H1 (cell line): ENCODE measurements at regions not wholly inside any gene's neighbourhood (a gene's known extent, or its start where the extent isn't known, plus 50 kb on each side); places are given as distances from the start of the nearest gene placed in this dataset.

ENCODE experiments used
- CTCF ChIA-PET: fragments of 300-600 bp; sonication (Branson Sonifier 250); formaldehyde crosslinking; loops from one replicate; lab custom pipeline; 2021; ENCODE audit not compliant: partially characterized antibody; lab: Charles Lee
- POLR2A ChIA-PET: fragments of 300-600 bp; sonication (Branson Sonifier 250); formaldehyde crosslinking; loops from one replicate; lab custom pipeline; 2021; ENCODE audit warnings: inconsistent platforms; ENCODE audit not compliant: partially characterized antibody; lab: Charles Lee
- DNase-seq, 2 experiments: peaks; one replicate each; pipeline versions ENCODE4 v3.0.0 to v3.0.0-alpha.2; 2010 to 2022; ENCODE audit warnings: low spot score in 2 of 2, low read depth in 1 of 2, mixed read lengths in 1 of 2
- FAIRE-seq: peaks from 2 replicates; lab custom pipeline; 2011; peaks lifted over from hg19 to GRCh38; lab: Jason Lieb, UNC
- H2AFZ ChIP-seq: 2 replicates; pipeline ENCODE4 v1.8.1; 2012; ENCODE audit warnings: low read length, inconsistent platforms
- H2AK5ac ChIP-seq: 2 replicates; pipeline ENCODE4 v1.6.1; 2013; ENCODE audit warnings: low read depth, low read length
- H2BK120ac ChIP-seq: replicated peaks from 2 replicates; pipeline ENCODE3; 2013; ENCODE audit warnings: low read depth, low read length, inconsistent platforms
- H2BK12ac ChIP-seq: 2 replicates; pipeline ENCODE4 v1.6.1; 2013; ENCODE audit warnings: low read depth, low read length
- H2BK15ac ChIP-seq: 2 replicates; pipeline ENCODE4 v1.6.1; 2013; ENCODE audit warnings: low read length
- H2BK20ac ChIP-seq: 2 replicates; pipeline ENCODE4 v1.6.1; 2013; ENCODE audit warnings: low read length
- H2BK5ac ChIP-seq: 2 replicates; pipeline ENCODE4 v1.6.1; 2013; ENCODE audit warnings: low read depth, low read length
- H3K14ac ChIP-seq: 2 replicates; pipeline ENCODE4 v1.6.1; 2013; ENCODE audit warnings: inconsistent platforms; ENCODE audit not compliant: insufficient read length
- H3K18ac ChIP-seq: 2 replicates; pipeline ENCODE4 v1.6.1; 2013; ENCODE audit warnings: low read length; ENCODE audit errors: extremely low read depth
- H3K23ac ChIP-seq: 2 replicates; pipeline ENCODE4 v1.6.1; 2013; ENCODE audit warnings: inconsistent platforms; ENCODE audit not compliant: insufficient read length
- H3K23me2 ChIP-seq: 2 replicates; pipeline ENCODE4 v1.6.1; 2013; ENCODE audit warnings: low read depth, low read length
- H3K27ac ChIP-seq: 2 replicates; pipeline ENCODE4 v1.6.1; 2011; ENCODE audit warnings: low read depth, low read length, inconsistent platforms
- H3K27me3 ChIP-seq, 4 experiments: replicated peaks in 1 of 4; 1 replicate in 1 of 4; 2 replicates in 3 of 4; pipeline versions ENCODE4 v1.6.1 to v1.8.1; 2011 to 2013; ENCODE audit warnings: low read length in 3 of 4, mild to moderate bottlenecking in 3 of 4, inconsistent platforms in 2 of 4, mixed read lengths in 2 of 4, moderate library complexity in 1 of 4; ENCODE audit not compliant: control insufficient read depth in 3 of 4, insufficient read depth in 3 of 4; ENCODE audit errors: extremely low read depth in 1 of 4
- H3K36me3 ChIP-seq, 4 experiments: 2 replicates each; pipeline versions ENCODE4 v1.6.1 to v1.8.1; 2011 to 2013; ENCODE audit warnings: mild to moderate bottlenecking in 4 of 4, low read length in 3 of 4, moderate library complexity in 2 of 4, control low read depth in 1 of 4, inconsistent platforms in 1 of 4; ENCODE audit not compliant: insufficient read depth in 4 of 4, control insufficient read depth in 2 of 4
- H3K4ac ChIP-seq: replicated peaks from 2 replicates; pipeline ENCODE3; 2013; ENCODE audit warnings: low read length, low read depth, mixed read lengths, inconsistent platforms; ENCODE audit not compliant: insufficient read length
- H3K4me1 ChIP-seq, 4 experiments: replicated peaks in 1 of 4; 1 replicate in 1 of 4; 2 replicates in 3 of 4; pipeline versions ENCODE4 v1.6.1 to v1.8.1; 2011 to 2013; ENCODE audit warnings: low read length in 3 of 4, inconsistent platforms in 2 of 4, mixed read lengths in 1 of 4; ENCODE audit not compliant: insufficient read depth in 4 of 4, control insufficient read depth in 3 of 4
- H3K4me2 ChIP-seq, 2 experiments: 2 replicates each; pipeline versions ENCODE4 v1.6.1 to v1.8.1; 2011 to 2013; ENCODE audit warnings: low read depth in 2 of 2, low read length in 2 of 2, control low read depth in 1 of 2, inconsistent platforms in 1 of 2, mild to moderate bottlenecking in 1 of 2; ENCODE audit not compliant: insufficient read depth in 1 of 2
- H3K4me3 ChIP-seq, 4 experiments: fragments of 200-600, 300-600 bp in 1 of 4; sonication (generic), shearing (Covaris generic), sonication (Bioruptor Twin) in 1 of 4; 2 replicates each; pipeline versions ENCODE4 v1.5.1 to v1.8.1; 2011 to 2016; ENCODE audit warnings: low read length in 4 of 4, low read depth in 3 of 4, control low read depth in 2 of 4, inconsistent platforms in 2 of 4, mild to moderate bottlenecking in 2 of 4, mixed read lengths in 1 of 4, moderate library complexity in 1 of 4; ENCODE audit not compliant: insufficient read depth in 2 of 4; ENCODE audit errors: extremely low read depth in 1 of 4
- H3K56ac ChIP-seq: replicated peaks from 2 replicates; pipeline ENCODE3; 2013; ENCODE audit warnings: low read depth, mild to moderate bottlenecking, mixed read lengths, low read length, inconsistent platforms; ENCODE audit not compliant: insufficient read length
- H3K79me1 ChIP-seq: 2 replicates; pipeline ENCODE4 v1.6.1; 2013; ENCODE audit warnings: low read depth, low read length, control low read depth
- H3K79me2 ChIP-seq, 2 experiments: 2 replicates each; pipeline versions ENCODE4 v1.6.1 to v1.8.1; 2012 to 2013; ENCODE audit warnings: low read length in 2 of 2, mild to moderate bottlenecking in 2 of 2, inconsistent platforms in 1 of 2; ENCODE audit not compliant: insufficient read depth in 2 of 2, control insufficient read depth in 1 of 2
- H3K9ac ChIP-seq, 4 experiments: replicated peaks in 1 of 4; 1 replicate in 1 of 4; 2 replicates in 3 of 4; pipeline versions ENCODE4 v1.6.1 to v1.8.1; 2011 to 2013; ENCODE audit warnings: low read depth in 3 of 4, low read length in 3 of 4, control low read depth in 2 of 4, mild to moderate bottlenecking in 2 of 4, moderate library complexity in 2 of 4, inconsistent platforms in 1 of 4; ENCODE audit errors: extremely low read depth in 1 of 4
- H3K9me3 ChIP-seq, 2 experiments: 2 replicates each; pipeline versions ENCODE4 v1.6.1 to v1.8.1; 2012 to 2013; ENCODE audit warnings: mild to moderate bottlenecking in 2 of 2, moderate library complexity in 2 of 2, control low read depth in 1 of 2, inconsistent platforms in 1 of 2, low read depth in 1 of 2, low read length in 1 of 2, mixed read lengths in 1 of 2; ENCODE audit not compliant: insufficient read depth in 2 of 2
- H4K20me1 ChIP-seq, 2 experiments: replicated peaks in 1 of 2; 2 replicates each; pipeline versions ENCODE3 to v1.8.1; 2011 to 2013; ENCODE audit warnings: inconsistent platforms in 2 of 2, low read length in 2 of 2, mild to moderate bottlenecking in 1 of 2; ENCODE audit not compliant: insufficient read depth in 2 of 2, control insufficient read depth in 1 of 2
- H4K5ac ChIP-seq: 2 replicates; pipeline ENCODE4 v1.6.1; 2013; ENCODE audit warnings: low read length, low read depth, mixed read lengths, inconsistent platforms; ENCODE audit not compliant: insufficient read length
- H4K8ac ChIP-seq: 2 replicates; pipeline ENCODE4 v1.8.0; 2013; ENCODE audit warnings: mild to moderate bottlenecking, moderate library complexity, low read length, inconsistent platforms; ENCODE audit not compliant: insufficient read depth; ENCODE audit errors: extremely low read depth
- H4K91ac ChIP-seq: replicated peaks from 2 replicates; pipeline ENCODE3; 2013; ENCODE audit warnings: low read length, mixed read lengths, inconsistent platforms; ENCODE audit not compliant: insufficient read length
- BCL11A ChIP-seq, 2 experiments: IDR thresholded peaks; one replicate each; pipeline ENCODE4 v1.6.1; 2011; ENCODE audit warnings: low read depth in 2 of 2, low read length in 2 of 2, mild to moderate bottlenecking in 2 of 2
- CBX5 ChIP-seq: fragments of 300-800, 300-1000 bp; sonication (generic); IDR thresholded peaks from 2 replicates; pipeline ENCODE4 v1.7.1; 2016; ENCODE audit warnings: antibody characterized with exemption, low read length, low read depth
- HDAC6 ChIP-seq: IDR thresholded peaks from one replicate; pipeline ENCODE4 v1.7.1; 2012; ENCODE audit warnings: low read depth, mild to moderate bottlenecking, inconsistent platforms, low read length, moderate library complexity
- SIN3A ChIP-seq, 2 experiments: IDR thresholded peaks in 1 of 2; conservative IDR thresholded peaks in 1 of 2; 2 replicates each; pipeline ENCODE4 v1.6.1; 2011 to 2012; ENCODE audit warnings: low read length in 2 of 2, improper control_type of control experiment in 1 of 2, low read depth in 1 of 2, mild to moderate bottlenecking in 1 of 2
- SP4 ChIP-seq: IDR thresholded peaks from 2 replicates; pipeline ENCODE4 v1.6.1; 2012; ENCODE audit warnings: low read length, inconsistent platforms
- TCF12 ChIP-seq: IDR thresholded peaks from 2 replicates; pipeline ENCODE4 v1.6.1; 2011; ENCODE audit warnings: low read depth, mild to moderate bottlenecking, low read length
- WGBS, 2 experiments: shearing (Covaris generic) in 1 of 2; methylation state at CpG; one replicate each; pipeline versions ENCODE4 v1.1.6 to v1.1.7; 2013 to 2015; ENCODE audit warnings: low lambda C conversion rate in 2 of 2, mixed read lengths in 2 of 2, inconsistent platforms in 1 of 2, low coverage in 1 of 2, missing lambda C conversion rate in 1 of 2; ENCODE audit not compliant: insufficient replicate concordance in 2 of 2, insufficient coverage in 1 of 2, insufficient read length in 1 of 2; ENCODE audit errors: extremely low coverage in 1 of 2, missing lambda C conversion rate in 1 of 2; 5-methylcytosine and 5-hydroxymethylcytosine counted together

DNA sequence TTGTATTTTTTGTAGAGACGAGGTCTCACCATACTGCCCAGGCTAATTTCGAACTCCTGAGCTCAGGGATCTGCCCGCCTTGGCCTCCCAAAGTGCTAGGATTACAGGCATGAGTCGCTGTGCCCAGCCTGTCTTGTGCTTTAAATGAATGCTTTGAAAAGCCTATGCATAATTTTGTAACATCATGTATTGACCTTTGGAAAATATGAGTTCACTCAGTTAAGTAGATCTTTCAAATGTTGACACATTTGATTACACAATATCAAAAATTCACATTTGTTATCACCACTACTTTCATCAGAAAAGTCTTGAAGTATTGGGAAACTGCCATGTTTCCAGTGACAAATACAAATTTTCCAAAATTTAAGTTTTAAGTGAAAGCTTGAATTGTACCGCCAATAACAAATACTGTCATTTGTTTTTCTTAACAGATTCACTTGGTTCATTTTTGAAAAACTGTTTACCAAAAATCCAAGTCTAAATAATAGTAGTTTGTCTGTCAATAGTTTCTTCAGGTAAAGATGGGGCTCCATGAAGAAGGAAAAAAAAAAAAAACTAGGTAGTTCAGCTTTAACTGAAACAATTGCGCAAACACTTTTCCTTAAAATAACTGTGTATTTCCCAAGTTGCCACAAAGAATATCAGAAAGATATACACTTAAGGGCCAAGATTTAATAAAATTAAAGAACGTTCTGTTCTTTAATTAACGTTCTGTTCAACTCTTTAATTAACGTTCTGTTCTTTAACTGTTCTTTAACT is 233.2 kb upstream of the NR5A2 start:
- Histone ChIP-seq H3K4me1 (peaks cover 0 to 6% (median 2%) of the 10 kb centered on the region in 4 experiments; a peak in 4 of 7 replicates), H2BK20ac (no peak overlapping the region), H3K4me3 (no peak overlapping the region), H3K18ac (no peak overlapping the region), H3K56ac (no peak overlapping the region), H4K20me1 (no peaks in the 10 kb centered on the region), H2AK5ac (no peak overlapping the region), H2BK5ac (no peak overlapping the region), H3K4me2 (no peak overlapping the region), H3K4ac (no peak overlapping the region), H3K79me1 (no peaks in the 10 kb centered on the region), H3K27me3 (peaks cover 0 to 1% (median 0%) of the 10 kb centered on the region in 4 experiments; a peak in 1 of 7 replicates), H2BK12ac (no peak overlapping the region), H4K5ac (no peak overlapping the region), H3K23ac (no peak overlapping the region), H3K79me2 (no peaks in the 10 kb centered on the region), H4K91ac (no peak overlapping the region), H2AFZ (no peak overlapping the region), H4K8ac (no peak overlapping the region), H3K14ac (no peak overlapping the region), H2BK15ac (no peak overlapping the region), H3K9me3 (no peaks in the 10 kb centered on the region), H3K27ac (no peak overlapping the region), H2BK120ac (no peak overlapping the region), H3K23me2 (no peaks in the 10 kb centered on the region), H3K36me3 (no peaks in the 10 kb centered on the region), H3K9ac (no peak overlapping the region)
- CTCF ChIA-PET, result interaction anchor here (1.8 kb wide), 1 partner anchor 15 kb away, joined by 6 read pairs; no protein-coding TSS in a partner anchor
- TF ChIP-seq SIN3A (conservative IDR thresholded peaks at IDR 0.05 in 1 of 2, IDR thresholded peaks at IDR 0.05 in 1 of 2; ENCODE audit: low read depth in 1 of 2, low read length in 2 of 2) (no peak), BCL11A (IDR thresholded peaks at IDR 0.05; ENCODE audit: low read depth in 2 of 2, low read length in 2 of 2) (no peak), SP4 (no peak), CBX5 (no peak), TCF12 (no peak), HDAC6 (no peak)
- DNase-seq, result no peak
- WGBS, 2 experiments, result 88% methylated on average over 9 of the region's 9 CpGs; no CpG with 5 or more reads in 1 of the 2 experiments
- no peak for FAIRE-seq
- POLR2A ChIA-PET, result no interaction called here
